Psoas muscle (tissue), 7 donors: ENCODE measurements at regions not wholly inside any gene's neighbourhood (a gene's known extent, or its start where the extent isn't known, plus 50 kb on each side); places are given as distances from the start of the nearest gene placed in this dataset.

Source experiments
- ATAC-seq, 4 donors: fragments of 200-7000 bp; cut with Tn5 transposase; one replicate each; pipeline ENCODE4 v1.9.1; 2020; ENCODE audit warnings: moderate library complexity in 3 of 4, mild to moderate bottlenecking in 2 of 4
- DNase-seq, 2 donors: peaks; one replicate each; pipeline ENCODE4 v3.0.0-alpha.2; 2020
- H3K27ac ChIP-seq: fragments of 200-600 bp; one replicate; pipeline ENCODE4 v1.8.0; 2022
- H3K27me3 ChIP-seq, 3 donors: fragments of 200-600 bp in 1 of 3; one replicate each; pipeline versions ENCODE4 v1.6.1 to v1.8.0; 2013 to 2022; ENCODE audit warnings: low read length in 2 of 3, mild to moderate bottlenecking in 2 of 3, moderate library complexity in 1 of 3; ENCODE audit not compliant: insufficient read depth in 3 of 3
- H3K36me3 ChIP-seq, 2 donors: fragments of 200-600 bp in 1 of 2; one replicate each; pipeline versions ENCODE4 v1.6.1 to v1.8.0; 2013 to 2022; ENCODE audit warnings: low read depth in 1 of 2, mild to moderate bottlenecking in 1 of 2, moderate library complexity in 1 of 2; ENCODE audit not compliant: insufficient read depth in 1 of 2
- H3K4me1 ChIP-seq: fragments of 200-600 bp; one replicate; pipeline ENCODE4 v1.8.0; 2022
- H3K4me3 ChIP-seq: fragments of 200-600 bp; one replicate; pipeline ENCODE4 v1.8.0; 2022; ENCODE audit warnings: mild to moderate bottlenecking
- H3K9me3 ChIP-seq: fragments of 200-600 bp; one replicate; pipeline ENCODE4 v1.8.0; 2022
- WGBS, 3 donors: extraction: QIAGEN DNeasy Blood & Tissue Kit; methylation state at CpG; one replicate each; pipeline versions ENCODE4 v1.1.6 to v1.1.7; 2013; 5-methylcytosine and 5-hydroxymethylcytosine counted together
- intact Hi-C, 2 donors: fragments of 100-400 bp; cut with DNase I; formaldehyde crosslinking; loops; one replicate each; pipeline versions ENCODE4 v1.11.0 to v1.14.2; 2022
- TF ChIP-seq, protein P1 (sequence below): fragments of 200-600 bp; IDR thresholded peaks from one replicate; pipeline ENCODE4 v1.8.0; 2022; ENCODE audit warnings: antibody characterized with exemption
- donor health status: healthy with polysubstance abuse.
- donor health status: DM: no; HTN: no; CAD: no; lungs with moderate emphysema.
- donor health status: Bipolar disorder and iron deficiency.
- donor health status: healthy.
- donor health status: DM: yes; HTN: yes; CAD: no.
- donor health status: DM: no; HTN: no; CAD: no.
- donor health status: DM: yes; HTN: yes; CAD: no.

DNA sequence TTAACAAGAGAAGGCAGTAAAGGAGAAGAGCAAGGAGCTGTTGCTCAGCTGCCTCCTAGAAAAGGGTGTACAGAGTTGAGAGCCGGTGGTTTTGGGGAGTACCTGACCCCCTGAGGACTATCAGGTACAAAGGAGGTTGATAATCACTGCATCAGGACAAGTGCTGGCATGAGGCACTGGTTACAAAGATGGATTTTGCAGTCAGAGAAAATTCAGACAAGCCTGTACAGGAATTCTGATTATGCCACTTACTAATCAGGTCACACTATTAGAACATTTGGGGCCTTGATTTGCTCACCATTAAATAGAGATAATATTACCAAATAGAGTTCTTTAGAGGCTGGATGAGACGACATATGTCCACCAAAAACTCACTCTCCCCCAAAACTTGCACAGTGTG, 450.9 kb upstream of the TMPO start:
- intact Hi-C loops, result no loop called here
- H3K4me1 ChIP-seq, result no peaks in the 10 kb centered on the region

DNA sequence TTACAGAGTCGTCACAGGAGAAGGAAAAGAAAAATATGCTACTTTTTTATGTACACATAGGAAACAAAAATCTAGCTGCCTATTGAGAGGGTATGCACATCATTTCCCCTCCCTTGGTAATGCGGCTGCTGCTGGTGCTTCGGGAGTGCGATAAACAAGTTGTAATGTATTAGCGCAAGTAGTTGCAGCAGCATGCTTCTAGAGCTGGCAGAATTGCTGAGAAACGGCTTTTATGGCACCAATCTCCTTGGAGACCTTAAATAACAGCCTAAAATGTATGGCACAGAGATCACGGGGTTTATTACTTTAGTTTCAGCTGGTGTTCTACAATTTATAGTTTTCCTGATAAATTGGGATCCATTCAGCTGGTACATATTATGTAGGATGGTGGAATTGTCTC, 447.6 kb upstream of the TMPO start:
- TF ChIP-seq, protein P1, sequence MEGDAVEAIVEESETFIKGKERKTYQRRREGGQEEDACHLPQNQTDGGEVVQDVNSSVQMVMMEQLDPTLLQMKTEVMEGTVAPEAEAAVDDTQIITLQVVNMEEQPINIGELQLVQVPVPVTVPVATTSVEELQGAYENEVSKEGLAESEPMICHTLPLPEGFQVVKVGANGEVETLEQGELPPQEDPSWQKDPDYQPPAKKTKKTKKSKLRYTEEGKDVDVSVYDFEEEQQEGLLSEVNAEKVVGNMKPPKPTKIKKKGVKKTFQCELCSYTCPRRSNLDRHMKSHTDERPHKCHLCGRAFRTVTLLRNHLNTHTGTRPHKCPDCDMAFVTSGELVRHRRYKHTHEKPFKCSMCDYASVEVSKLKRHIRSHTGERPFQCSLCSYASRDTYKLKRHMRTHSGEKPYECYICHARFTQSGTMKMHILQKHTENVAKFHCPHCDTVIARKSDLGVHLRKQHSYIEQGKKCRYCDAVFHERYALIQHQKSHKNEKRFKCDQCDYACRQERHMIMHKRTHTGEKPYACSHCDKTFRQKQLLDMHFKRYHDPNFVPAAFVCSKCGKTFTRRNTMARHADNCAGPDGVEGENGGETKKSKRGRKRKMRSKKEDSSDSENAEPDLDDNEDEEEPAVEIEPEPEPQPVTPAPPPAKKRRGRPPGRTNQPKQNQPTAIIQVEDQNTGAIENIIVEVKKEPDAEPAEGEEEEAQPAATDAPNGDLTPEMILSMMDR, result no peak
- ATAC-seq (no peak), DNase-seq (no peak)
- H3K27me3 ChIP-seq, result no peaks in the 10 kb centered on the region
- H3K4me3 ChIP-seq, result no peak overlapping the region
- 62 to 63% (median 63%) methylated on average over 7 of the region's 7 CpGs for WGBS, 3 donors
- no peaks in the 10 kb centered on the region for H3K36me3 ChIP-seq
- H3K27ac ChIP-seq, result no peak overlapping the region
- H3K4me1 ChIP-seq, result no peaks in the 10 kb centered on the region
- intact Hi-C loops, result no loop called here
- H3K9me3 ChIP-seq, result no peaks in the 10 kb centered on the region

More for the DNA sequence above, 450.9 kb upstream of the TMPO start:
- DNase-seq, result no peak
- H3K27ac ChIP-seq, result no peak overlapping the region
- H3K36me3 ChIP-seq, result no peaks in the 10 kb centered on the region
- WGBS, 3 donors, result 63 to 76% (median 75%) methylated on average over 2 of the region's 2 CpGs
- no peaks in the 10 kb centered on the region for H3K27me3 ChIP-seq
- H3K9me3 ChIP-seq, result no peaks in the 10 kb centered on the region
- no peak for ATAC-seq
- no peak overlapping the region for H3K4me3 ChIP-seq
- TF ChIP-seq, protein P1, result no peak

DNA sequence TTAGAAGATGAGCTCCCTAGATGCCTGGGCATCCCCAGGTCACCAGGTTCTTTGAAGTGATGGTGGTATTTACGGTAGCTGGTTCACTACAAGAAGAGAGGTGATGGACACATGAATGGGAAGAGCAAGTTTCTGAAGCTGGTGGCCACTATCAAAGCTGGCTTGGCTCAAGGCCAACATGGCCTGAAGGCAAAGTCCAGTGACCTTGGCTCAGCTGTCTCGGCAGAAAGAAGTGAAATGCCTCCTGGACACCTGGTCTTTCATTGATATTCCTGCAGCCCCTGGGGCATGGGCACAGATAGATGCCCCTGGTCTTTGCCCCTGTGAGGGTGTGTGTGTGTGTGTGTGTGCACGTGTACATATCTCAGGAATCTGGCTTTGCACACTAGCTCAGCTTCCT, 441.8 kb upstream of the TMPO start:
- Histone ChIP-seq H3K36me3 (no peaks in the 10 kb centered on the region), H3K27me3 (no peaks in the 10 kb centered on the region), H3K4me3 (no peak overlapping the region), H3K4me1 (no peaks in the 10 kb centered on the region), H3K9me3 (no peaks in the 10 kb centered on the region), H3K27ac (no peak overlapping the region)
- WGBS, 3 donors, result 62 to 76% (median 63%) methylated on average over 3 of the region's 3 CpGs
- intact Hi-C loops, result no loop called here
- ATAC-seq, result no peak
- TF ChIP-seq, protein P1, result no peak
- no peak for DNase-seq

DNA sequence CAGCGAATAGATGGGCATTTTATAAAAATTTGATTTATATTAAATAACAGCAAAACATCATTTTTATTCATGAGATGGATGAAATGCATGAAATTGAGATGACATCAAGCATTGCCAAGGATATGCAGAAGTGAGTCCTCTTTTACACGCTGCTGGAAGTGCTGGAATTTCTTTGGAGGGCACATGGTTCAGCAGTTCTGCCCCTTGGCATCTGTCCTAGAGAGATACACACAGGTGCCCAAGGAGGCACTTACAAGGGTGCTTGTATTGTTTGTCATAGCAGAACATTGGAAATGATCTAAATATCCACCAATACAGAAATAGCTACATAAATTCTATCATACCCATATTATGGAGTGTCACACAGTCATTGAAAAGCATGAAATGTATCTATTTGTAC, 441.1 kb upstream of the TMPO start:
- TF ChIP-seq, protein P1, result no peak
- H3K27ac ChIP-seq, result no peak overlapping the region
- intact Hi-C loops, result no loop called here
- ATAC-seq (no peak), DNase-seq (no peak)
- 60 to 70% (median 61%) methylated on average over 2 of the region's 2 CpGs for WGBS, 3 donors
- no peaks in the 10 kb centered on the region for H3K9me3 ChIP-seq
- no peak overlapping the region for H3K4me3 ChIP-seq
- no peaks in the 10 kb centered on the region for H3K27me3 ChIP-seq
- H3K4me1 ChIP-seq, result no peaks in the 10 kb centered on the region
- no peaks in the 10 kb centered on the region for H3K36me3 ChIP-seq

DNA sequence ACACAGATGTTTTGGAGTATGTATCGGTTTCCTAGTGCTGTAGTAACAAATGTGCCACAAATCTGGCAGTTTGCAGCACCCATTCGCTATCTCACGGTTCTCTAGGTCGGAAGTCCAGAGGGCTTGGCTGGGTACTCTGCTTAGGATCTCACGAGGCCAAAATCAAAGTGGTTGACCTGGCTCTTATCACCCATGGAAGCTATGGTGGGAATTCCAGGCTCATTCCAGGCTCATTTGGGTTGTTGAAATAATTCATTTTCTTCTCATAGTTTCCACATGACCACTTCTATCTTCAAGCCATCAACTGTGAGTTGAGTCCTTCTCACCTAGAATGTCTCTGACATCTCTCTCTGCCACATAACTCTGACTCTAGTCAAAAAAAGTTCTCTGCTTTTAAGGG, 431.0 kb upstream of the TMPO start:
- DNase-seq (no peak), ATAC-seq (no peak)
- Histone ChIP-seq H3K27ac (no peak overlapping the region), H3K36me3 (no peaks in the 10 kb centered on the region), H3K9me3 (no peaks in the 10 kb centered on the region), H3K27me3 (no peaks in the 10 kb centered on the region), H3K4me3 (no peak overlapping the region), H3K4me1 (no peaks in the 10 kb centered on the region)
- TF ChIP-seq, protein P1, result no peak
- 82 to 91% (median 83%) methylated on average over 5 of the region's 5 CpGs for WGBS, 3 donors
- intact Hi-C loops, result no loop called here
